Breast epithelium (tissue), 4 donors: ENCODE measurements at regions not wholly inside any gene's neighbourhood (a gene's known extent, or its start where the extent isn't known, plus 50 kb on each side); places are given as distances from the start of the nearest gene placed in this dataset.

Source experiments
- DNase-seq, 2 donors: peaks; one replicate each; pipeline ENCODE4 v3.0.0-alpha.2; 2019; ENCODE audit warnings: low spot score in 2 of 2
- H3K27ac ChIP-seq, 2 donors: fragments of 200-600 bp; sonication (generic) in 1 of 2; one replicate each; pipeline ENCODE4 v1.5.1; 2016 to 2019; ENCODE audit warnings: mild to moderate bottlenecking in 1 of 2
- H3K27me3 ChIP-seq, 2 donors: fragments of 200-600 bp; sonication (generic) in 1 of 2; one replicate each; pipeline versions ENCODE4 v1.5.1 to v1.6.0; 2017 to 2019; ENCODE audit warnings: control low read depth in 1 of 2, mild to moderate bottlenecking in 1 of 2
- H3K36me3 ChIP-seq: fragments of 200-600 bp; one replicate; pipeline ENCODE4 v1.5.1; 2019
- H3K4me1 ChIP-seq, 2 donors: fragments of 200-600 bp; sonication (generic); one replicate each; pipeline ENCODE4 v1.5.1; 2016 to 2019; ENCODE audit warnings: control low read depth in 1 of 2
- H3K4me3 ChIP-seq, 3 donors: fragments of 200-600 bp; sonication (generic); 1 replicate in 2 of 3; 2 replicates in 1 of 3; pipeline ENCODE4 v1.5.1; 2016 to 2019; ENCODE audit warnings: mild to moderate bottlenecking in 3 of 3, moderate library complexity in 2 of 3
- H3K9me3 ChIP-seq, 2 donors: fragments of 200-600 bp; sonication (generic) in 1 of 2; one replicate each; pipeline ENCODE4 v1.5.1; 2016 to 2019; ENCODE audit warnings: control low read depth in 1 of 2
- CTCF ChIP-seq, 3 donors: fragments of 450-650 bp; IDR thresholded peaks; one replicate each; pipeline ENCODE4 v1.5.1; 2016 to 2017; ENCODE audit warnings: antibody characterized with exemption in 3 of 3, mild to moderate bottlenecking in 3 of 3, moderate library complexity in 3 of 3
- POLR2A ChIP-seq: fragments of 450-650 bp; IDR thresholded peaks from one replicate; pipeline ENCODE4 v1.6.1; 2016; ENCODE audit warnings: antibody characterized with exemption, mild to moderate bottlenecking, moderate library complexity
- POLR2AphosphoS5 ChIP-seq, 3 donors: sonication (generic); formaldehyde crosslinking; IDR thresholded peaks; one replicate each; pipeline ENCODE4 v1.6.1; 2017; ENCODE audit warnings: antibody characterized with exemption in 3 of 3
- intact Hi-C: fragments of 100-400 bp; cut with DNase I; formaldehyde crosslinking; loops from one replicate; pipeline ENCODE4 v1.15.1; 2023; ENCODE audit warnings: low total_unique reads

GRCh38 chr4:121517241-121517640, 136.4 kb upstream of the QRFPR start:
- intact Hi-C loops = loop anchor here (5.0 kb wide), 1 partner anchor 275 kb away; no protein-coding TSS in a partner anchor
- DNase-seq = no peak
- Histone ChIP-seq H3K27me3 (no peaks in the 10 kb centered on the region), H3K36me3 (no peaks in the 10 kb centered on the region), H3K4me1 (no peaks in the 10 kb centered on the region), H3K4me3 (no peak overlapping the region), H3K27ac (no peak overlapping the region), H3K9me3 (no peaks in the 10 kb centered on the region)
- TF ChIP-seq POLR2AphosphoS5 (IDR thresholded peaks at IDR 0.05) (no peak), CTCF (IDR thresholded peaks at IDR 0.05) (no peak), POLR2A (no peak)

- no peak for DNase-seq
- H3K4me3 ChIP-seq = no peak overlapping the region
- H3K36me3 ChIP-seq = no peaks in the 10 kb centered on the region
- no peaks in the 10 kb centered on the region for H3K27me3 ChIP-seq
- H3K27ac ChIP-seq = no peak overlapping the region
- no peak for TF ChIP-seq CTCF (IDR thresholded peaks at IDR 0.05)
- TF ChIP-seq POLR2AphosphoS5 (IDR thresholded peaks at IDR 0.05) = no peak
- TF ChIP-seq POLR2A = no peak
- intact Hi-C loops = no loop called here
- no peaks in the 10 kb centered on the region for H3K4me1 ChIP-seq
- no peaks in the 10 kb centered on the region for H3K9me3 ChIP-seq
These were observed 133.6 kb upstream of the QRFPR start for GRCh38 chr4:121514443-121514842.

- no peaks in the 10 kb centered on the region for H3K27me3 ChIP-seq
- no peaks in the 10 kb centered on the region for H3K9me3 ChIP-seq
- H3K4me3 ChIP-seq = no peak overlapping the region
- H3K36me3 ChIP-seq = no peaks in the 10 kb centered on the region
- H3K4me1 ChIP-seq = no peaks in the 10 kb centered on the region
- DNase-seq = no peak
- intact Hi-C loops = no loop called here
- TF ChIP-seq POLR2A (no peak), POLR2AphosphoS5 (IDR thresholded peaks at IDR 0.05) (no peak), CTCF (IDR thresholded peaks at IDR 0.05) (no peak)
- no peak overlapping the region for H3K27ac ChIP-seq
These were observed 129.6 kb upstream of the QRFPR start for GRCh38 chr4:121510341-121510874.

- Histone ChIP-seq H3K4me3 (no peak overlapping the region), H3K9me3 (no peaks in the 10 kb centered on the region), H3K27ac (no peak overlapping the region), H3K27me3 (no peaks in the 10 kb centered on the region), H3K36me3 (no peaks in the 10 kb centered on the region), H3K4me1 (no peaks in the 10 kb centered on the region)
- intact Hi-C loops = no loop called here
- DNase-seq = no peak
- TF ChIP-seq POLR2A (no peak), CTCF (IDR thresholded peaks at IDR 0.05) (no peak), POLR2AphosphoS5 (IDR thresholded peaks at IDR 0.05) (no peak)
These were observed 104.5 kb upstream of the QRFPR start for GRCh38 chr4:121485190-121485804.

GRCh38 chr4:121484633-121485032, 103.8 kb upstream of the QRFPR start:
- no peaks in the 10 kb centered on the region for H3K4me1 ChIP-seq
- no peaks in the 10 kb centered on the region for H3K27me3 ChIP-seq
- intact Hi-C loops = no loop called here
- no peak for TF ChIP-seq CTCF (IDR thresholded peaks at IDR 0.05)
- TF ChIP-seq POLR2AphosphoS5 (IDR thresholded peaks at IDR 0.05) = no peak
- TF ChIP-seq POLR2A = no peak
- no peaks in the 10 kb centered on the region for H3K36me3 ChIP-seq
- DNase-seq = no peak
- no peak overlapping the region for H3K4me3 ChIP-seq
- H3K9me3 ChIP-seq = no peaks in the 10 kb centered on the region
- no peak overlapping the region for H3K27ac ChIP-seq
